Epithelial cell of proximal tubule (primary cell): ENCODE measurements at regions not wholly inside any gene's neighbourhood (a gene's known extent, or its start where the extent isn't known, plus 50 kb on each side); places are given as distances from the start of the nearest gene placed in this dataset.

Experiments
- DNase-seq: peaks from one replicate; pipeline ENCODE4 v3.0.0-alpha.2; 2011; ENCODE audit warnings: low read depth
- H3K4me3 ChIP-seq: 2 replicates; pipeline ENCODE4 v1.5.1; 2011; ENCODE audit warnings: low read depth, mild to moderate bottlenecking, low read length
- CTCF ChIP-seq: conservative IDR thresholded peaks from 2 replicates; pipeline ENCODE4 v1.5.1; 2012; ENCODE audit warnings: low read depth, mild to moderate bottlenecking, low read length

GRCh38 chr1:96641282-96641681 is 80.3 kb upstream of the PTBP2 start:
- no peak for DNase-seq
- no peak for TF ChIP-seq CTCF

GRCh38 chr1:96643519-96643918 is 78.1 kb upstream of the PTBP2 start:
- no peak for TF ChIP-seq CTCF
- DNase-seq, result no peak
- H3K4me3 ChIP-seq, result no peak overlapping the region

More at GRCh38 chr1:96641282-96641681, 80.3 kb upstream of the PTBP2 start:
- no peak overlapping the region for H3K4me3 ChIP-seq

DNA sequence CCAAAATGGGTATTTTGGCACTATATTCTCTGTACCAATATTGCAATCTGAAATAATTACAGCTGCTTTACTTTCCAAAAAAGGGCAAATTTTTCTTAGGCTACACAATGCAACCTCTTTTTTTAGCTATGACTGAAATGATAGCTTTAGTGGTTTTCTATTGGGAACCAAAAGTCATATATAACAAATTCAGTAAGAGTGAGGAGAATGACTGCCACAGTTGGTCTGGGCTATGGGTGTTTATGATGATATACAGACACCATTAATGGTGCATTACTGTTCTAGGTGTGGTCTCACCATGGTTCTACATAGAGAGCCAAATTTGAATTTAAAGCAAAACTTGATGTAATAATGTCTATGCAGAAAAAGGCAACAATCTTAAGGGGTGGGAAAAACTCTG is 72.3 kb upstream of the PTBP2 start:
- DNase-seq, result no peak
- TF ChIP-seq CTCF, result no peak
- H3K4me3 ChIP-seq, result no peak overlapping the region

GRCh38 chr1:96651517-96651916 is 70.1 kb upstream of the PTBP2 start:
- H3K4me3 ChIP-seq, result no peak overlapping the region
- no peak for TF ChIP-seq CTCF
- no peak for DNase-seq

DNA sequence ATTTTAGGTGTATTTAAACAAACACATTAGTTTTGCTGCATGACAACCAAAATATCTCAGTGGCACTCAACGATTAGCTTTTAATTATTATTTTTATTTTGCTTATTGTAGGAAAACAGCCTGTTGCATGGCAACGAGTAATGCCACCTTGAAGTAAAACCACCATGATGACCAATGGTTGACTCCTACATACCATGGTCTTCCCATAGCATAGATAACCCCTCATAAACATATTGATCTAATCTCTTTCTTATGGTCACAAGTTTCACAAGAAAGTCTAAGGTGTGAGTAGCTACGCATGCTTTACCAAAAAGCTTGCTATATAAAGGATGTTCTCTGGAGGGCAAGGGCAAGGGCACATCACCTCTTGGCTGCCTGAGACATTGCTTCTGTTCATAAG is 61.5 kb upstream of the PTBP2 start:
- no peak for TF ChIP-seq CTCF
- no peak overlapping the region for H3K4me3 ChIP-seq
- no peak for DNase-seq

- no peak for TF ChIP-seq CTCF
- peak; percentile 9 for DNase-seq
These were observed 61.1 kb upstream of the PTBP2 start for GRCh38 chr1:96660503-96660902.

More at GRCh38 chr1:96660503-96660902, 61.1 kb upstream of the PTBP2 start:
- H3K4me3 ChIP-seq, result no peak overlapping the region
